Transverse colon (tissue), 4 donors: ENCODE measurements at regions not wholly inside any gene's neighbourhood (a gene's known extent, or its start where the extent isn't known, plus 50 kb on each side); places are given as distances from the start of the nearest gene placed in this dataset.

ENCODE experiments used
- DNase-seq: peaks from one replicate; pipeline ENCODE4 v3.0.0-alpha.2; 2019
- H3K27ac ChIP-seq, 4 donors: fragments of 200-600 bp; sonication (generic); 2 replicates each; pipeline ENCODE4 v1.5.1; 2016 to 2018; ENCODE audit warnings: inconsistent platforms in 4 of 4
- H3K27me3 ChIP-seq: fragments of 200-600 bp; sonication (generic); 2 replicates; pipeline ENCODE4 v1.5.1; 2017; ENCODE audit warnings: inconsistent platforms
- H3K36me3 ChIP-seq, 4 donors: fragments of 200-600 bp; sonication (generic); 2 replicates each; pipeline ENCODE4 v1.5.1; 2017 to 2019; ENCODE audit warnings: inconsistent platforms in 4 of 4
- H3K4me1 ChIP-seq, 4 donors: fragments of 200-600 bp; sonication (generic); 2 replicates each; pipeline ENCODE4 v1.5.1; 2017 to 2020; ENCODE audit warnings: inconsistent platforms in 4 of 4
- H3K4me3 ChIP-seq, 4 donors: fragments of 200-600 bp; sonication (generic); 1 replicate in 1 of 4; 2 replicates in 3 of 4; pipeline versions ENCODE4 v1.5.1 to v1.6.1; 2017 to 2019; ENCODE audit warnings: inconsistent platforms in 4 of 4
- H3K9me3 ChIP-seq, 2 donors: fragments of 200-600 bp; sonication (generic); 2 replicates each; pipeline ENCODE4 v1.5.1; 2017 to 2019; ENCODE audit warnings: inconsistent platforms in 2 of 2
- CTCF ChIP-seq, 5 experiments: fragments of 200-600 bp in 3 of 5; fragments of 450-650 bp in 2 of 5; sonication (generic) in 3 of 5; IDR thresholded peaks; 1 replicate in 2 of 5; 2 replicates in 3 of 5; pipeline ENCODE4 v1.5.1; 2016 to 2017; ENCODE audit warnings: antibody characterized with exemption in 5 of 5, inconsistent platforms in 3 of 5, mild to moderate bottlenecking in 2 of 5, moderate library complexity in 1 of 5
- EP300 ChIP-seq: sonication (generic); formaldehyde crosslinking; IDR thresholded peaks from one replicate; pipeline ENCODE4 v1.6.1; 2017; ENCODE audit warnings: antibody characterized with exemption, low read depth
- POLR2A ChIP-seq: fragments of 450-650 bp; IDR thresholded peaks from one replicate; pipeline ENCODE4 v1.6.1; 2016; ENCODE audit warnings: antibody characterized with exemption, mild to moderate bottlenecking, moderate library complexity
- POLR2AphosphoS5 ChIP-seq, 3 donors: sonication (generic); formaldehyde crosslinking; IDR thresholded peaks; one replicate each; pipeline ENCODE4 v1.6.1; 2016; ENCODE audit warnings: antibody characterized with exemption in 3 of 3
- WGBS, 2 donors: methylation state at CpG; one replicate each; pipeline ENCODE4 v1.1.5; 2018; ENCODE audit warnings: low coverage in 1 of 2; 5-methylcytosine and 5-hydroxymethylcytosine counted together
- in situ Hi-C, 4 donors: fragments of 200-750 bp; cut with MboI; loops; one replicate each; pipeline versions ENCODE4 v1.15.0 to v1.15.1; 2017; ENCODE audit warnings: low sequenced_read_pairs in 3 of 4, low pct_ligation_motif_present in 1 of 4, low pct_unique_long_range_greater_than_20kb in 1 of 4
- intact Hi-C: fragments of 100-400 bp; cut with DNase I; formaldehyde crosslinking; loops from one replicate; pipeline ENCODE4 v1.15.1; 2023; ENCODE audit warnings: low total_unique reads
- small RNA-seq, 4 donors: library from RNA; depleted of rRNA; stranded (forward); fragments of <200 nt; gene quantifications; one replicate each; pipeline ENCODE3, GENCODE V24; 2016

DNA sequence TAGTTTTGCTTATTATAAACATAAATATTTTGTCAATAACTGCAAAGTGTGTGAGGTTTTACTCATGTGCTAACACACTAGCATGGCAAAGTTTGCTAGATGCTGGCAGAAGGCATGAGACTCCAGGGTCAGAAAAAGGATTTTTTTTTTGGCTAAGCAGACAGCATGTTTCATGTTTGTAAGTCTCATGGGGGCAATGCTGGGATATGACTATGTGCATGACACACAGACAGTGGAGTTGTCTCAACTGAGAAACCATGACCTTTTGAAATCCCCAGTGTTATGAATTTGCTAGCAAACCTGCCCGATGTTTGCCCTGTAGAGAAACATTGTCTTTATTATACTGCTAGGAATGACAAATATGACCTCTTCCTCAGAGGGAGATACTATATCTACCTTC lies 448.2 kb downstream of the BRINP3 start:
- Histone ChIP-seq H3K36me3 (no peaks in the 10 kb centered on the region), H3K27me3 (no peaks in the 10 kb centered on the region), H3K27ac (no peak overlapping the region), H3K4me1 (no peaks in the 10 kb centered on the region), H3K4me3 (no peak overlapping the region), H3K9me3 (no peaks in the 10 kb centered on the region)
- 57 to 63% methylated on average over 1 of the region's 1 CpG for whole genome bisulfite sequencing, 2 donors
- intact Hi-C loops, result no loop called here
- in situ Hi-C loops, result no loop called here
- TF ChIP-seq EP300 (no peak), POLR2AphosphoS5 (IDR thresholded peaks at IDR 0.05) (no peak)
- DNase-seq, result no peak

- H3K4me3 ChIP-seq, result no peak overlapping the region
- H3K4me1 ChIP-seq, result no peaks in the 10 kb centered on the region
- TF ChIP-seq POLR2AphosphoS5 (IDR thresholded peaks at IDR 0.05), result no peak
- TF ChIP-seq EP300, result no peak
- no peak for TF ChIP-seq CTCF (IDR thresholded peaks at IDR 0.05)
- TF ChIP-seq POLR2A, result no peak
- no peaks in the 10 kb centered on the region for H3K27me3 ChIP-seq
- no peak overlapping the region for H3K27ac ChIP-seq
- in situ Hi-C loops, result no loop called here
- intact Hi-C loops, result no loop called here
- H3K9me3 ChIP-seq, result no peaks in the 10 kb centered on the region
- no peak for DNase-seq
- 90% methylated on average over 1 of the region's 1 CpG; no CpG with 5 or more reads in 1 of the 2 donors for WGBS, 2 donors
- H3K36me3 ChIP-seq, result no peaks in the 10 kb centered on the region
Observed at GRCh38 chr1:190043655-190044054, 434.0 kb downstream of the BRINP3 start.

DNA sequence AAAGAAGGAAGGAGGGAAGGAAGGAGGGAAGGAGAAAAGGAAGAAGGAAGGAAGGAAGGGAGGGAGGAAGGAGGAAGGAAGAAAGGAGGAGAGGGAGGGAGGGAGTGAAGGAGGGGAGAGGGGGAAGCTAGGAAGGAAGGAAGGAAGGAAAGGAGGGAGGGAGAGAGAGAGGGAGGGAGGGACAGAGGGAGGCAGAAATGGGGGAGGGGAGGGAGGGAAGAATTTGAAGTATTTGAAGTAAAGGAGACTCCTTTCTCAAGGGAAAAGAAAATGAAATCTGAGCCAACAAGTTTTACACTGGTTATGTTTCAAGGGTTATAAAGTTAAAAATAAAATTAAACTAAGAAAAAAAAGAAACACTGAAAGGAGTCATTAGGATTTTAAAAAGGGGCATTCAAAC lies 431.4 kb downstream of the BRINP3 start:
- Histone ChIP-seq H3K9me3 (no peaks in the 10 kb centered on the region), H3K4me3 (no peak overlapping the region), H3K27me3 (no peaks in the 10 kb centered on the region), H3K36me3 (no peaks in the 10 kb centered on the region), H3K4me1 (no peaks in the 10 kb centered on the region), H3K27ac (no peak overlapping the region)
- intact Hi-C loops (no loop called here), in situ Hi-C loops (no loop called here)
- no peak for TF ChIP-seq POLR2A
- no peak for TF ChIP-seq POLR2AphosphoS5 (IDR thresholded peaks at IDR 0.05)
- no peak for TF ChIP-seq CTCF (IDR thresholded peaks at IDR 0.05)
- no peak for TF ChIP-seq EP300
- no peak for DNase-seq

Small RNA genes lying in the stretch of these regions (small RNA-seq; reads per million reads assigned to genes)
- gene AL136372.1 (0 reads per million in 4 donors), gene AL357559.1 (0 reads per million in 4 donors), gene AL391813.1 (0 reads per million in 4 donors), gene RNA5SP73 (0 to 0.18 (median 0.07) reads per million in 4 donors)
